GM23248 (cell line): ENCODE measurements at regions not wholly inside any gene's neighbourhood (a gene's known extent, or its start where the extent isn't known, plus 50 kb on each side); places are given as distances from the start of the nearest gene placed in this dataset.

ENCODE experiments used
- DNase-seq: peaks from one replicate; pipeline ENCODE4 v3.0.0-alpha.2; 2015
- H2AFZ ChIP-seq: fragments of 200-600 bp; sonication (generic); 2 replicates; pipeline ENCODE4 v1.6.1; 2016; ENCODE audit warnings: antibody characterized with exemption
- H3F3A ChIP-seq: fragments of 200-600 bp; sonication (generic); 2 replicates; pipeline ENCODE4 v1.6.1; 2016; ENCODE audit warnings: mild to moderate bottlenecking, antibody characterized with exemption, mixed run types; ENCODE audit not compliant: insufficient read depth
- H3K27ac ChIP-seq: fragments of 200-600 bp; sonication (generic); 2 replicates; pipeline ENCODE4 v1.5.1; 2016; ENCODE audit warnings: mild to moderate bottlenecking
- H3K27me3 ChIP-seq: fragments of 200-600 bp; sonication (generic); replicated peaks from 2 replicates; pipeline ENCODE4 v1.6.1; 2016; ENCODE audit warnings: mild to moderate bottlenecking; ENCODE audit not compliant: insufficient read depth
- H3K36me3 ChIP-seq: fragments of 200-600 bp; sonication (generic); 2 replicates; pipeline ENCODE4 v1.6.1; 2016; ENCODE audit warnings: low read depth, mild to moderate bottlenecking
- H3K4me1 ChIP-seq: fragments of 200-600 bp; sonication (generic); 2 replicates; pipeline ENCODE4 v1.6.1; 2016; ENCODE audit warnings: mild to moderate bottlenecking; ENCODE audit not compliant: insufficient read depth
- H3K4me2 ChIP-seq: fragments of 200-600 bp; sonication (generic); one replicate; pipeline ENCODE4 v1.6.1; 2016; ENCODE audit warnings: mild to moderate bottlenecking; ENCODE audit not compliant: unreplicated experiment
- H3K4me3 ChIP-seq: fragments of 200-600 bp; sonication (generic); 2 replicates; pipeline ENCODE4 v1.5.1; 2016; ENCODE audit warnings: mild to moderate bottlenecking
- H3K79me2 ChIP-seq: fragments of 200-600 bp; sonication (generic); 2 replicates; pipeline ENCODE4 v1.6.1; 2016; ENCODE audit warnings: mild to moderate bottlenecking; ENCODE audit not compliant: insufficient read depth
- H3K9ac ChIP-seq: fragments of 200-600 bp; sonication (generic); 2 replicates; pipeline ENCODE4 v1.6.1; 2016; ENCODE audit warnings: mild to moderate bottlenecking
- H3K9me2 ChIP-seq: fragments of 200-600 bp; sonication (generic); 2 replicates; pipeline ENCODE4 v1.6.1; 2016; ENCODE audit warnings: mixed run types, mild to moderate bottlenecking, moderate library complexity; ENCODE audit not compliant: insufficient read depth
- H3K9me3 ChIP-seq: fragments of 200-600 bp; sonication (generic); one replicate; pipeline ENCODE4 v1.6.1; 2017; ENCODE audit warnings: low read depth
- H4K20me1 ChIP-seq: fragments of 200-600 bp; sonication (generic); 2 replicates; pipeline ENCODE4 v1.6.0; 2016; ENCODE audit not compliant: insufficient read depth
- EZH2 ChIP-seq: fragments of 200-600 bp; sonication (generic); IDR thresholded peaks from 2 replicates; pipeline ENCODE4 v1.6.1; 2018; ENCODE audit warnings: antibody characterized with exemption, mild to moderate bottlenecking; ENCODE audit not compliant: insufficient read depth, poor library complexity, severe bottlenecking
- EZH2phosphoT487 ChIP-seq: fragments of 200-600 bp; sonication (generic); IDR thresholded peaks from 2 replicates; pipeline ENCODE4 v1.6.1; 2018; ENCODE audit warnings: antibody characterized with exemption, moderate library complexity, mild to moderate bottlenecking, low read depth; ENCODE audit not compliant: insufficient read depth
- WGBS, 2 experiments: methylation state at CpG; one replicate each; pipeline ENCODE4 v1.1.6; 2015 to 2017; ENCODE audit warnings: low lambda C conversion rate in 2 of 2, low coverage in 1 of 2; ENCODE audit errors: missing lambda C conversion rate in 2 of 2; 5-methylcytosine and 5-hydroxymethylcytosine counted together
- in situ Hi-C: fragments of 300-500 bp; cut with MboI; formaldehyde crosslinking; loops from 2 replicates; pipeline ENCODE4 v1.15.0; 2020

DNA sequence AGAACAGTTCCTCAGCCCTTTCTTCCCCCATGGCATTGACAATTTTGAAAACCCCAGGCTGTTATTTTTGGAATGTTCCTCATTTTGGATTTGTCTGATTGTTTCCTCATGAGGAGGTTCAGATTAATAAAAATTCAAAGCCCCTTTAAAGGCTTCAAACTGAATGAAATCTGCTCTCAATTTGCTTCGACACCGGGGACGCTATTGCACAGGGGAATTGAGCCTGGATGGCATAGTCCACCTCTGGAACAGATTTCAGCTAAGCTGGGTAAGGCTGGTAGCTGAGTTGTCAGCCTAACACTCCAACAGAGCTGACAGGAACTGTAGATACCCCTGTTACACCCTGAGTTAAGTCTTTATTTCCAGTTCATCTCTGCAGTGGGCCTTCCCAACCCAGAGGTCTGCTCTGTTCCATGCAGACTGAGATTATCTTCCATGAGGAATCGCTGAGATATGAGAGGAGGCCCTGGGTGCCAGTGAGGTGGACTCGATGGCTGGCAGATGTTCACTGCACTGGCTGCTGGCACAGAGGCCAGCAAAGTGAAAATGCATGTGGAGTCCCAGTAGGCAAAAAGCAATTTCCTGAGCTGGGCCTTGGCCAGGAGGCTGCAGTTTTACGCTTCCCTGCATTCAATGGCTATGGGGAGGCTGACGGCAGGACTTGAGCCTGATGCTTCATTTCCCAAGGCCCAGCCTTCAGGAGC lies 73.3 kb upstream of the PAX1 start:
- no peaks in the 10 kb centered on the region for H3F3A ChIP-seq
- no peak overlapping the region for H3K4me3 ChIP-seq
- no peak overlapping the region for H3K9ac ChIP-seq
- H3K4me2 ChIP-seq, result no peak overlapping the region
- H3K27ac ChIP-seq, result no peak overlapping the region
- H3K9me2 ChIP-seq, result no peaks in the 10 kb centered on the region
- no peaks in the 10 kb centered on the region for H3K27me3 ChIP-seq
- no peaks in the 10 kb centered on the region for H3K79me2 ChIP-seq
- TF ChIP-seq EZH2phosphoT487 (no peak), EZH2 (no peak)
- no peaks in the 10 kb centered on the region for H4K20me1 ChIP-seq
- no peaks in the 10 kb centered on the region for H3K36me3 ChIP-seq
- WGBS, 2 experiments, result 14 to 24% methylated on average over 7 of the region's 7 CpGs
- no peaks in the 10 kb centered on the region for H3K9me3 ChIP-seq
- DNase-seq, result no peak
- in situ Hi-C loops, result no loop called here
- H3K4me1 ChIP-seq, result no peaks in the 10 kb centered on the region
- H2AFZ ChIP-seq, result no peak overlapping the region

DNA sequence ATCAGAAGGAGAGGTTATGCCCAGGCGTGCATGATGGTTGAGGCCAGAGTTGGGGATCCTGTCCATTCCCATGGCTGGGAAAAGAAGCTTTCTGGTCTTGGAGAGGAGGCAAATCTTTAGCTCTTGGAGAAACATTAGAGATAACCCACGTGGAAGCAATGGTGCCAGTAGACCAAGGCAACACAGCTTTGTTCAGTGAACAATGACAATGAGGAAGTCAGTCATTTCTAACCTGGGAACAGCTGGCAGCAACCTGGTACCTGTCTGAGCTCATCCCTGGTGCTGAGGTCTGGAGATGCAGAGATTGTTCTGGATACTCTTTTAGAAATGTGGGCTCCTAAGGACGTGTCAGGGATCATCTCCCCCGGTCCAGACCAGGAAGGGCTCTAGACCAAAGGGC lies 76.7 kb upstream of the PAX1 start:
- H3K27me3 ChIP-seq, result no peaks in the 10 kb centered on the region
- no peak overlapping the region for H3K27ac ChIP-seq
- H3K9me3 ChIP-seq, result no peaks in the 10 kb centered on the region
- H3K4me2 ChIP-seq, result no peak overlapping the region
- in situ Hi-C loops, result no loop called here
- no peak overlapping the region for H3K9ac ChIP-seq
- no peak for DNase-seq
- TF ChIP-seq EZH2 (no peak), EZH2phosphoT487 (no peak)
- no peaks in the 10 kb centered on the region for H3K4me1 ChIP-seq
- H3K79me2 ChIP-seq, result no peaks in the 10 kb centered on the region
- no peak overlapping the region for H2AFZ ChIP-seq
- WGBS, 2 experiments, result 7 to 9% methylated on average over 4 of the region's 4 CpGs
- no peak overlapping the region for H3K4me3 ChIP-seq
- H3K9me2 ChIP-seq, result no peaks in the 10 kb centered on the region
- no peaks in the 10 kb centered on the region for H3F3A ChIP-seq
- no peaks in the 10 kb centered on the region for H4K20me1 ChIP-seq
- no peaks in the 10 kb centered on the region for H3K36me3 ChIP-seq

DNA sequence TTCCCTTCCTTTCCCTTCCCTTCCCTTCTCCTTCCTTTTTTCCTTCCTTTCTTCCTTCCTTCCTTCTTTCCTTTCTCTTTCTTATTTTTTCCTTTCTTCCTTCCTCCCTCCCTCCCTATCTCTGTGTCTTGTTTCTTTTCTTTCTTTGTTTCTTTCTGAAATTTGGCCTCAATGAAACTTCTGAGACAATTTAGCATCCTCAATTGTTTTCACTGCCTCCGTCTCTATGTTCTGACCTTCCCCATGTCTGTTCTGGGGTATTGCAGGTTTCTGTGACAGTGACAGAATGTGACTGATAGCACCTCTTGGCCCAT lies 81.7 kb upstream of the PAX1 start:
- in situ Hi-C loops, result no loop called here
- WGBS, 2 experiments, result 60 to 68% methylated on average over 1 of the region's 1 CpG
- Histone ChIP-seq H3K9ac (no peak overlapping the region), H3K36me3 (no peaks in the 10 kb centered on the region), H3K4me1 (no peaks in the 10 kb centered on the region), H3K9me2 (no peaks in the 10 kb centered on the region), H3K27me3 (no peaks in the 10 kb centered on the region), H3K79me2 (no peaks in the 10 kb centered on the region), H3K4me2 (no peak overlapping the region), H3F3A (no peaks in the 10 kb centered on the region), H3K27ac (no peak overlapping the region), H3K4me3 (no peak overlapping the region), H2AFZ (no peak overlapping the region), H3K9me3 (no peaks in the 10 kb centered on the region), H4K20me1 (no peaks in the 10 kb centered on the region)
- DNase-seq, result no peak
- TF ChIP-seq EZH2 (no peak), EZH2phosphoT487 (no peak)

GRCh38 chr20:21623074-21623780 lies 82.2 kb upstream of the PAX1 start:
- no peaks in the 10 kb centered on the region for H3K36me3 ChIP-seq
- no peaks in the 10 kb centered on the region for H3K9me3 ChIP-seq
- H3F3A ChIP-seq, result no peaks in the 10 kb centered on the region
- no peak overlapping the region for H3K4me3 ChIP-seq
- H4K20me1 ChIP-seq, result no peaks in the 10 kb centered on the region
- TF ChIP-seq EZH2, result no peak
- no peak for TF ChIP-seq EZH2phosphoT487
- H3K9ac ChIP-seq, result no peak overlapping the region
- H3K9me2 ChIP-seq, result no peaks in the 10 kb centered on the region
- H3K4me1 ChIP-seq, result no peaks in the 10 kb centered on the region
- H3K27ac ChIP-seq, result no peak overlapping the region
- no peak overlapping the region for H3K4me2 ChIP-seq
- H2AFZ ChIP-seq, result no peak overlapping the region
- no peak for DNase-seq
- WGBS, 2 experiments, result 41 to 44% methylated on average over 2 of the region's 2 CpGs
- in situ Hi-C loops, result no loop called here
- no peaks in the 10 kb centered on the region for H3K79me2 ChIP-seq
- H3K27me3 ChIP-seq, result no peaks in the 10 kb centered on the region
